ENCODE measurements at regions not wholly inside any gene's neighbourhood (a gene's known extent, or its start where the extent isn't known, plus 50 kb on each side); places are given as distances from the start of the nearest gene placed in this dataset.

DNA sequence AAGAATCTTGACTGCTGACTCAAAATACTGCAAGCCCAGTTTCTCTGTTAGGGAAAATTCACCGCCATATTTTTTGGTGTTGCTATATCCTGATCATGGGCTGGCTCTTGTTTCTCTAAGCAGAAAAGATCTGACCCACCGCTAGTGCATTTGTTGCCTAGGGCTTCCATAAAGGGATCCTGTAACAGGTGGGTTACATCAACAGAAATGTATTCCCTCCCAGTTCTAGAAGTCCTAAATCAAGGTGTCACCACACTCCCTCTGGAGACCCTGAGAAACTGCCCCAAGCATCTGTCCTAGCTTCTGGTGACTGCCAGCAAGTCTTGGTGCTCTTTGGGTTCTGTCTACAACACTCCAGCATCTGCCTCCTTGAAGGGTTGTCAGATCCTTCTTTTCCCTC, 99.7 kb downstream of the MAF start:
- H3K27ac ChIP-seq (ENCODE audit: low read depth), result no peak overlapping the region
- H3K27me3 Mint-ChIP-seq (ENCODE audit: insufficient read depth, low read depth, poor library complexity), result no peaks in the 10 kb centered on the region
- no peak overlapping the region for H3K4me3 Mint-ChIP-seq
- H3K27me3 ChIP-seq (ENCODE audit: insufficient read depth), result no peaks in the 10 kb centered on the region
- ATAC-seq, result no peak
- no peaks in the 10 kb centered on the region for H4K20me1 ChIP-seq (replicated peaks; ENCODE audit: insufficient read depth)
- H2AFZ ChIP-seq, result no peak overlapping the region
- no peak overlapping the region for H3K27ac Mint-ChIP-seq
- H3K79me2 ChIP-seq (replicated peaks; ENCODE audit: insufficient read depth), result no peaks in the 10 kb centered on the region
- TF ChIP-seq NANOG (IDR thresholded peaks at IDR 0.05; ENCODE audit: borderline replicate concordance) (no peak), EZH2 (IDR thresholded peaks at IDR 0.05; ENCODE audit: low read depth, unreplicated experiment) (no peak), POLR2AphosphoS5 (IDR thresholded peaks at IDR 0.05; ENCODE audit: low read depth) (no peak), CREB1 (CRISPR knock-in tag; IDR thresholded peaks at IDR 0.05; ENCODE audit: low read depth) (no peak), ZNF114 (CRISPR knock-in tag; IDR thresholded peaks at IDR 0.05) (no peak)
- TF ChIP-seq, protein P1, sequence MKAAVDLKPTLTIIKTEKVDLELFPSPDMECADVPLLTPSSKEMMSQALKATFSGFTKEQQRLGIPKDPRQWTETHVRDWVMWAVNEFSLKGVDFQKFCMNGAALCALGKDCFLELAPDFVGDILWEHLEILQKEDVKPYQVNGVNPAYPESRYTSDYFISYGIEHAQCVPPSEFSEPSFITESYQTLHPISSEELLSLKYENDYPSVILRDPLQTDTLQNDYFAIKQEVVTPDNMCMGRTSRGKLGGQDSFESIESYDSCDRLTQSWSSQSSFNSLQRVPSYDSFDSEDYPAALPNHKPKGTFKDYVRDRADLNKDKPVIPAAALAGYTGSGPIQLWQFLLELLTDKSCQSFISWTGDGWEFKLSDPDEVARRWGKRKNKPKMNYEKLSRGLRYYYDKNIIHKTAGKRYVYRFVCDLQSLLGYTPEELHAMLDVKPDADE (IDR thresholded peaks at IDR 0.05), result no peak
- TF ChIP-seq, protein P2, sequence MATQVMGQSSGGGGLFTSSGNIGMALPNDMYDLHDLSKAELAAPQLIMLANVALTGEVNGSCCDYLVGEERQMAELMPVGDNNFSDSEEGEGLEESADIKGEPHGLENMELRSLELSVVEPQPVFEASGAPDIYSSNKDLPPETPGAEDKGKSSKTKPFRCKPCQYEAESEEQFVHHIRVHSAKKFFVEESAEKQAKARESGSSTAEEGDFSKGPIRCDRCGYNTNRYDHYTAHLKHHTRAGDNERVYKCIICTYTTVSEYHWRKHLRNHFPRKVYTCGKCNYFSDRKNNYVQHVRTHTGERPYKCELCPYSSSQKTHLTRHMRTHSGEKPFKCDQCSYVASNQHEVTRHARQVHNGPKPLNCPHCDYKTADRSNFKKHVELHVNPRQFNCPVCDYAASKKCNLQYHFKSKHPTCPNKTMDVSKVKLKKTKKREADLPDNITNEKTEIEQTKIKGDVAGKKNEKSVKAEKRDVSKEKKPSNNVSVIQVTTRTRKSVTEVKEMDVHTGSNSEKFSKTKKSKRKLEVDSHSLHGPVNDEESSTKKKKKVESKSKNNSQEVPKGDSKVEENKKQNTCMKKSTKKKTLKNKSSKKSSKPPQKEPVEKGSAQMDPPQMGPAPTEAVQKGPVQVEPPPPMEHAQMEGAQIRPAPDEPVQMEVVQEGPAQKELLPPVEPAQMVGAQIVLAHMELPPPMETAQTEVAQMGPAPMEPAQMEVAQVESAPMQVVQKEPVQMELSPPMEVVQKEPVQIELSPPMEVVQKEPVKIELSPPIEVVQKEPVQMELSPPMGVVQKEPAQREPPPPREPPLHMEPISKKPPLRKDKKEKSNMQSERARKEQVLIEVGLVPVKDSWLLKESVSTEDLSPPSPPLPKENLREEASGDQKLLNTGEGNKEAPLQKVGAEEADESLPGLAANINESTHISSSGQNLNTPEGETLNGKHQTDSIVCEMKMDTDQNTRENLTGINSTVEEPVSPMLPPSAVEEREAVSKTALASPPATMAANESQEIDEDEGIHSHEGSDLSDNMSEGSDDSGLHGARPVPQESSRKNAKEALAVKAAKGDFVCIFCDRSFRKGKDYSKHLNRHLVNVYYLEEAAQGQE (IDR thresholded peaks at IDR 0.05; ENCODE audit: unreplicated experiment), result no peak
- no peak overlapping the region for H3K4me3 ChIP-seq
- H3K9me2 ChIP-seq (ENCODE audit: insufficient read depth), result 0 out of 2 replicates have a peak, but pooled peaks cover 3% of the 10 kb centered on the region
- no peak for DNase-seq (ENCODE audit: low spot score)
- H3K36me3 Mint-ChIP-seq (ENCODE audit: low read depth), result no peaks in the 10 kb centered on the region
- H3K9me3 Mint-ChIP-seq, result no peaks in the 10 kb centered on the region
- no peak overlapping the region for H3K4me2 ChIP-seq
- H3K4me1 Mint-ChIP-seq, result no peaks in the 10 kb centered on the region
- H3F3A ChIP-seq (replicated peaks; ENCODE audit: low read depth), result no peaks in the 10 kb centered on the region
- H3K4me1 ChIP-seq (ENCODE audit: insufficient read depth), result no peaks in the 10 kb centered on the region
- no peaks in the 10 kb centered on the region for H3K36me3 ChIP-seq (ENCODE audit: insufficient read depth)

- Mint-ChIP-seq H3K4me1 (no peaks in the 10 kb centered on the region), H3K4me3 (no peak overlapping the region), H3K27me3 (ENCODE audit: insufficient read depth, low read depth, poor library complexity) (no peaks in the 10 kb centered on the region), H3K9me3 (no peaks in the 10 kb centered on the region), H3K27ac (no peak overlapping the region), H3K36me3 (ENCODE audit: low read depth) (no peaks in the 10 kb centered on the region)
- Histone ChIP-seq H3F3A (replicated peaks; ENCODE audit: low read depth) (no peaks in the 10 kb centered on the region), H3K4me3 (no peak overlapping the region), H3K36me3 (ENCODE audit: insufficient read depth) (no peaks in the 10 kb centered on the region), H3K27me3 (ENCODE audit: insufficient read depth) (no peaks in the 10 kb centered on the region), H3K79me2 (replicated peaks; ENCODE audit: insufficient read depth) (no peaks in the 10 kb centered on the region), H3K27ac (ENCODE audit: low read depth) (no peak overlapping the region), H4K20me1 (replicated peaks; ENCODE audit: insufficient read depth) (no peaks in the 10 kb centered on the region), H2AFZ (no peak overlapping the region), H3K4me1 (ENCODE audit: insufficient read depth) (no peaks in the 10 kb centered on the region), H3K9me2 (ENCODE audit: insufficient read depth) (0 out of 2 replicates have a peak, but pooled peaks cover 3% of the 10 kb centered on the region), H3K4me2 (no peak overlapping the region)
- ATAC-seq (no peak), DNase-seq (ENCODE audit: low spot score) (no peak)
- TF ChIP-seq EZH2 (IDR thresholded peaks at IDR 0.05; ENCODE audit: low read depth, unreplicated experiment), result no peak
- no peak for TF ChIP-seq ZNF331 (CRISPR knock-in tag; IDR thresholded peaks at IDR 0.05; ENCODE audit: low read depth)
- no peak for TF ChIP-seq ZNF114 (CRISPR knock-in tag; IDR thresholded peaks at IDR 0.05)
Measured at GRCh38 chr16:79500286-79500685, 100.3 kb downstream of the MAF start.
